GM21423 (cell line): ENCODE measurements at regions not wholly inside any gene's neighbourhood (a gene's known extent, or its start where the extent isn't known, plus 50 kb on each side); places are given as distances from the start of the nearest gene placed in this dataset.
"Not testable (repeated sequence)": the region's sequence is repeated elsewhere in the genome, so short reads cannot be mapped to it uniquely, and the experiment has no call there.

ENCODE experiments used
- ATAC-seq: cut with Tn5 transposase; IDR thresholded peaks from one replicate; pipeline ENCODE4 v1.9.1; 2021; ENCODE audit warnings: mild to moderate bottlenecking, moderate library complexity; ENCODE audit not compliant: unreplicated experiment

GRCh38 chr4:130699004-130699403, 1603.1 kb downstream of the C4orf33 start:
- no peak for ATAC-seq

- ATAC-seq, result no peak
Measured at GRCh38 chr4:130703211-130703935, 1607.4 kb downstream of the C4orf33 start.

DNA sequence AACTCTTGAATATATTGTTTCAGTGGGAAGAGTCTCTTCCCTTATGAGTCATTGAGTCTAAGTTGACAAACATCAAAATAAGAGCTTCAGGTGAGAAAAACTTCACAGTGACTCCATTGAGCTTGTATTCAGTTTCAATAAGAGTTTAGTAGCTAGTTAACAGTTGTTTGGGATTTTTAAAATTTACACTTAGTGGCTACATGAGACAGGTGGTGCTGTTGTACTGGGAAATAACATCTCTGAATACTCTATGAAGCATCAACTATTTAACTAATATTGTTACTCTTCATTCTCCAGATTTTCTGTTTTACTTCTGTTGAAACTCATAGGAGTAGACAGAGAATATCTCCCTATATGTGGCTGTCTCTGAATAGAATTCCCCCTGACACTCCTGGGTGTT, 1609.1 kb downstream of the C4orf33 start:
- no peak for ATAC-seq

GRCh38 chr4:130712038-130712437, 1616.1 kb downstream of the C4orf33 start:
- no peak for ATAC-seq

DNA sequence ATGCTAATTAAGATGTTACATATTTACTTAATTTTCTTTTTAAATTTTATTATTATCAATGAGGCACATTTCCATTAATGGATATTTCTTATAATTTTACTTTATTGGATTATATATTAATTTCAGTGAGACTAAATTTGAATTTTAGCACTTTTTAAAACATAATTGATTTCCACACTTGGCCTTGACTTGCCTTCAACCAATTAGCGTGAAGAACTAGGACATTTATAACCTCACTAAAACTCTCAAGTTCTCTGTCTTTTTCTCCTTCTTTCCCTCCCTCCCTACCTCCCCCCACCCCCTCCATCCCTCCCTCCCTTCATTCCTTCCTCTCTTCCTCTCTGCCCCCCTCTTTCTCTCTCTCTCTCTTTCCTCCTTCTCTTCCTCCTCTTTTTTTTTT, 1618.1 kb downstream of the C4orf33 start:
- no peak for ATAC-seq

GRCh38 chr4:130722361-130722760, 1626.4 kb downstream of the C4orf33 start:
- no peak for ATAC-seq

- ATAC-seq, result no peak
Measured at GRCh38 chr4:130736436-130737185, 1640.7 kb downstream of the C4orf33 start.

- no peak for ATAC-seq
Measured at GRCh38 chr4:130738233-130738632, 1642.3 kb downstream of the C4orf33 start.

DNA sequence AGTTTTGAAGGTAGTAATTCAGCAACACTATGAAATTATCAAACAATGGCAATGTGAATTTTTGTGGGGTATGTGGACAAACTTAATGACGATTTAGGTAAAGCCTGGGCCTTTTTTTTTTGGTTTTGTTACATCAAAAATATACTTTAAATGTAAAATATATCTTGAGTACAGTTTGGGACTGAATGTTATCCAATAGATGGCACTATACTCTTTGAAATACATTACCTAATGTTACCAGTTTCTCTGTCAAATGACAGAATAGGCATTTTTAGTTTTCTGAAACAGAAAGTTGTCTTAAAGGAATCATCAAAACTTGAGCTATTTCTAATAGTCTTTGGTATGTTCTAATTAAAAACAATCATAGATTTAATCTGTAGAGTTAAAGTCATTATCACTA, 1651.9 kb downstream of the C4orf33 start:
- ATAC-seq, result no peak

- no peak for ATAC-seq
Measured at GRCh38 chr4:130753926-130754325, 1658.0 kb downstream of the C4orf33 start.

GRCh38 chr4:130760246-130760645, 1664.3 kb downstream of the C4orf33 start:
- ATAC-seq, result no peak

GRCh38 chr4:130767384-130767783, 1671.4 kb downstream of the C4orf33 start:
- not testable (repeated sequence) for ATAC-seq

GRCh38 chr4:130772966-130773365, 1677.0 kb downstream of the C4orf33 start:
- not testable (repeated sequence) for ATAC-seq

- ATAC-seq, result no peak
Measured at GRCh38 chr4:130808492-130808891, 1712.5 kb downstream of the C4orf33 start.

DNA sequence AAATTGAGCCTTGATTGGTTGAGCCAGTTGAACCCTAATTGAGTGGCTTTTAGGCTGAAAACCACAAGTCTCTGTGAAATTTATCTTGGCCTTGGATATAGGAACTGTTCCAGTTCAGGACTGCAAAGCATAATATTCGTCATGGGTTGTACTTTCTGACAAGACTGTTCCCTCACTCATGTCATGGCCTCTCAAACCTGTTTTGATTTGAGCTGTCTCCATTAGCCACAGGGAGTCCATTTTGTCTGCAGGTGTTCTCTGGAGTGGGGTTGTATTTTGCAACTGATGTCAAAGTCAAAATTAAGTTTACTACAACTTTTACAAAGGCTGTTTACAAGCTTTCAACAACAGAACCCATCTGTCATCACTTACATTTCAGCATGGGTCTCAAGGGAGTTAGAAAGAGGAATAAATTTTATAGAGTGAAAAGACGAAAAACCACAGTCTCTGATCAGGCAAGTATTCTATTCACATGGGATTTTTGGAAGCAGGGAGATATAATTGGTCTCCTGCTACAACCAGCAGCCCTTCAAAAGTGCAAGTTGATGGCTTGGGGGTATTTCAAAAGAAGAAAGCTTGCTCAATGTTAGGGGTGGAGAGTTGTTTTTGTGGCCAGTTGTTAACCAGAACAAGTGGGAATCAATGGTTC, 1716.3 kb downstream of the C4orf33 start:
- ATAC-seq, result no peak

- ATAC-seq, result no peak
Measured at GRCh38 chr4:130814896-130815295, 1718.9 kb downstream of the C4orf33 start.

- no peak for ATAC-seq
Measured at GRCh38 chr4:130820448-130820847, 1724.5 kb downstream of the C4orf33 start.

DNA sequence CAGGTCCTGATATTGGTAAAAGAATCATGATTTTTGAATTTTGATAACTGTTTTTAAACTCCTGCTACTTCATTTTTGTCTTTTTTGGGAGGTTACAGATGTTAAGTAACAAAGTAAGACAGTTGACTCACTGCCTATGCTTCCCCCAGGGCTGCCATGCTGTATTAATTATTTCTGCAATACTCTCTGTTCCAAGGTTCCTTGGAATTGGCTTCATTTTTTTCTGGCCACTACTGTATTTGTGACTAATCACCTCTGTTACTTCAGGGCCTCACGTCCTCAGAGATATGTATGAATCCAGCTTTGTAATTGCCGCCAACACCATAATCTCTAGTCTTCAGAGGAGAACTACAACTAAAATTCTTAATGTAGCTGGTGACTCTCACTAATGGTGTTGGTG, 1729.3 kb downstream of the C4orf33 start:
- ATAC-seq, result no peak

DNA sequence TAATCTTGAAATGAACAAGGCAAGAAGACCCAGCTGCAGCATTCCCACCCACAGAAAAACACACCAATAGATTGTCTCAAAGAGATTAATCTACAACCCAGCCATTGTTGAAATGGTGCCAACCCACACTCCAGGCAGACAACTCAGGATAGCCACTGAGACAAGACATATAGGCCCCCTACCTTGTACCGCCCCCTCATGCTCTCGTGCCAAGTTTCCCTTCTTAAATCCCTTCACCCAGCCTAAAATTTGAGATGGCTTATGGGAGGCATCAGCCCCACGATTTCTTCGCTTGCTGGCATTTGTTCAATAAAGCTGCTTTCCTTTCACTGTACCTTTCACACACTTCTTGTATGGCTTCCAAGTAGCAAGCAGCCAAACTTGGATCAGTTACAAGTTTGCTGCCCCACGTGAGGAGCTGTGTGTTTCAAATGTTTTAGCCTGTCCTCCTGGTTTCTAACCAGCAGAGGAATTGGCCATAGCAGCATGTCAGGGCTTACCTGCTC, 1754.1 kb downstream of the C4orf33 start:
- no peak for ATAC-seq

GRCh38 chr4:130851107-130851506, 1755.2 kb downstream of the C4orf33 start:
- no peak for ATAC-seq

GRCh38 chr4:130851932-130852331, 1756.0 kb downstream of the C4orf33 start:
- ATAC-seq, result no peak

DNA sequence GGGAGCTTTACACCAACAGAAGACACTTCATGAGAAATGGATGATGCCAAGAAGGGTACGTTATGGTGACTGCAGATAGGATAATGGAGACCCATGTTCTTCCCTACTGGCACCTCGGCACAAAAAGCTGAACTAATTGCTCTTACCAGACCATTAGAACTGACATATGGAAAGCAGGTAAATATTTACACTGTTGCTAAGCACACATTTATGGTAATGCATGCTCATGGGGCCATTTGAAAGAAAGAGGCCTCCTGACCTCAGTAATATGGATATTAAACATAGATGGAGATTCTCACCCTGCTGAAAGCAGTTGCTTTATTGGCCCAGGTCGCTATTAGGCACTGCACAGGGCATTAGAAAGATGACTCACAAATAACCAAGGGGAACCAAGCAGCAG, 1759.6 kb downstream of the C4orf33 start:
- ATAC-seq, result no peak
